ENCODE measurements at regions not wholly inside any gene's neighbourhood (a gene's known extent, or its start where the extent isn't known, plus 50 kb on each side); places are given as distances from the start of the nearest gene placed in this dataset.
"Not testable (repeated sequence)": the region's sequence is repeated elsewhere in the genome, so short reads cannot be mapped to it uniquely, and the experiment has no call there.

DNA sequence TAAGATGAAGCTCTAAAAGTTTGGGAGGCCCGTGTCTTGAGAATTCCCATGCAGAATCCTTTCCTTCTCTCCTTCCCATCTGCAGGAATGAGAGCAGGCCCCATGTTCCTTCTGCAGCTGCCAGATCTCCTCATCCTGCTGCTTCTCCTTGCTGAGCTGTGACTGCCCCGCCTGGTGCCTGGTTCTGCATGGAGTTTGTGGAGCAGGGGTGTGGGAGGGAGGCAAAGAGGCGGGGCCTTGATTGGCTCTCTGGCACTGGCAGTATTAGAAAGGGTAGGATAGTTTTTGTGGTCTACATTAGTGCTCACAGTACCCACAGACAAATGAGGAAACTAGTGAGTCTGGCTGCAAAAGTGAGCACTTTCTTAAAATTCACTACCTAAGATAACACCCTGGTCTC is 91.1 kb upstream of the CLPB start:
- DNase-seq (ENCODE audit: low spot score): no peak

DNA sequence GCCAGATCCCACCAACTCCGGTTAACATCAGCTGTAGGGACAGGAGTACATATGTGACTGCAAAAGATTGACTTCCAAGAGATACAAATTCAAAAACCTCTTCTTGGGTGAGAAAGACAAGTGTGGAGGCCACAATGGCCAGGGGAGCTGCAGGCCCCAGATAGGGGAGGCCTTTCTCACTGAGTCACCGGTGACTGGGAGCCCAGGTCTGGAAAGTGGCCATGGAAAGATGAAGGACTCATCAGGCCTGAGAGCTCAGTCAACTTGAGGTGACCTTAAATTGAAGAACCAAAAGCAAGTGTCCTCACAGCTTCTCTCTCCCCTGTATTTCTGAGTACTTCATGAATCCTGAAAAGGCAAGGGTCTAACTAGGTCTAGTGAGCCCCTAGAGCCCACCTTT is 90.4 kb upstream of the CLPB start:
- DNase-seq (ENCODE audit: low spot score): peak; percentile 19

DNA sequence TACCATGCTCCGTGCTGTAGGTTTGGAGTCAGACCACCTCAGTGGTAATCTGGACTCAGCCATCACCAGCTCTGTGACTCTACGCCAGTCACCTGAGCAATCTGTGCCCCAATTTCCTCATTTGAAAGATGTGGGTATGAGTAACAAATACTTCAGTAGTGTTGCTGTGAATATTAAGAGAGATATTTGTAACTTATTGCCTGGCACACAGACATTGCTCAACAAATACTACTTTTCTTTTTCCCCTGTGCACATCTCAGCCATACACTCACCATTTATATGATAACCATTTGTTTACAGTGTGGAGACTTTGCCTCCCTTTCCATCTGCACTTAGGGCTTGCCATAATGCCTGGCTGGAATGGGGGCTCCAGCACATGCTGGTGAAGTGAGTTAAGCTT is 89.7 kb upstream of the CLPB start:
- DNase-seq (ENCODE audit: low spot score): no peak

DNA sequence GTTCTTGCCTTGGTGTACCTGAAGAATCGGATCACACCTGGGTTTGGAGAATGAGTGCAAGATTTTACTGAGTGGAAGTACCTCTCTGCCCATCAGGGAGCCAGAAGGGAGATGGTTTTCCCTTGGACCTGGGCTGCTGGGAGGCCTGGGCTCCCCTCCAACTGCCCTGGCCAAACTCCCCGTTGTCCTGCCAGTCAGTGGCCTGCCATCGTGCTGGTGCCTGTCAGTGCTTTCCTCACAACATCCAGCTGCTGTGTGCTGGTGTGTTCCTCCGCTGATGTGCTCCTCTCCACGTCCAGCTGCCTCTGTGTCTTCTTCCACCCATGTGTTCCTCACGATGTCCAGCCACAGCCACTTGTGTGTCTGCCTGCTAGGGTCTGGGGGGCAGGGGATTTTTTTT is 87.9 kb upstream of the CLPB start:
- DNase-seq (ENCODE audit: low spot score): no peak

DNA sequence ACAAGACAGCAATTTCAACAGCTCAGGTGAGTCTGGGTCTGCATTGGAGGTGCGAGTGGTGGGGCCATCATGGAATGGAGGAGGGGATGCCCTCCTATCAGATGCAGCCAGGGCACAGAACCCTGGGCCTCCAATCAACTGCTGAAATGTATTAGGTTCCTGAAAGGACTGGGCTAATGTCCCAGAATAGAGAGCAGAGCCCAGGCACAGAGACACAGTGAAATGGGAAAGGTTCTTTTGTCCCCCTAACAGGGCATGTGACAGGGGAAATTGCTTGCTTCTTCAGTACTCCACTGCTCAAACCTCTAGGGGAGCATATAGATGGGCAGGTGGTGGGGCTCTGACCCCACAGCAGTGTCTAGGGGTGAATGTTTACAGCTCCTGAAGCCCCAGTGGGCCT is 87.3 kb upstream of the CLPB start:
- DNase-seq (ENCODE audit: low spot score): no peak

DNA sequence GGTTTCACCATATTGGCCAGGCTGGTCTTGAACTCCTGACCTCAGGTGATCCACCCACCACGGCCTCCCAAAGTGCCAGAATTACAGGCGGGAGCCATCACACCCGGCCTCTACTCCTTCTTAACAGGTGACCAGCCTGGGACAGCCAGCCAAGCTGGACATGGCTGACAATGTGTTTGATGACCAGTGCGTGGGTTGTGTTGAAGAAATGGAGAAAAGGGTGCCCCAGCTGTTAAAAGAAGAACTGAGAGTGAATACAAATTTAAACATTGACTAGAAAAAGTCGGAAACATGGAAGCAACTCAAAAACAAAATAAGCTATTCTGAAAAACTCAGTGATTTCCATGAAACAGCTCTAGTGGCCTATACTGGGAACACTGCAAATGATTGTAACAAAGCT is 86.5 kb upstream of the CLPB start:
- no peak for DNase-seq (ENCODE audit: low spot score)

DNA sequence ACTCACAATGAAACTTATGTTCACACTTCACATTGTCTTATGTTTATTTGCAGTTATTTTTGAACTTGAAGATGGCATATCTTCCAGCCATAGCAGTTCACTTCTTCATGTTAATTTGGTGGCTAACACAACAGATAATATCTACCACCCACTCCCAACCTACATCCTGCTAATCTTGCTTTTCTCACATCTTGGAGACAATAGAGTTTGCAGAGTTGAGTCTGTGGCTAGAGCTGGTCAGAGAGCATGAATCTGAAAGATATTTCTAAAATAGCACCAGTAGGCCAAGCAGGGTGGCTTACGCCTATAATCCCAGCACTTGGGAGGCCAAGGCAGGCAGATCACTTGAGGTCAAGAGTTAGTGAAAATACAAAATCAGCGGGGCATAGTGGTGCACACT is 85.6 kb upstream of the CLPB start:
- not testable (repeated sequence) for DNase-seq (ENCODE audit: low spot score)

DNA sequence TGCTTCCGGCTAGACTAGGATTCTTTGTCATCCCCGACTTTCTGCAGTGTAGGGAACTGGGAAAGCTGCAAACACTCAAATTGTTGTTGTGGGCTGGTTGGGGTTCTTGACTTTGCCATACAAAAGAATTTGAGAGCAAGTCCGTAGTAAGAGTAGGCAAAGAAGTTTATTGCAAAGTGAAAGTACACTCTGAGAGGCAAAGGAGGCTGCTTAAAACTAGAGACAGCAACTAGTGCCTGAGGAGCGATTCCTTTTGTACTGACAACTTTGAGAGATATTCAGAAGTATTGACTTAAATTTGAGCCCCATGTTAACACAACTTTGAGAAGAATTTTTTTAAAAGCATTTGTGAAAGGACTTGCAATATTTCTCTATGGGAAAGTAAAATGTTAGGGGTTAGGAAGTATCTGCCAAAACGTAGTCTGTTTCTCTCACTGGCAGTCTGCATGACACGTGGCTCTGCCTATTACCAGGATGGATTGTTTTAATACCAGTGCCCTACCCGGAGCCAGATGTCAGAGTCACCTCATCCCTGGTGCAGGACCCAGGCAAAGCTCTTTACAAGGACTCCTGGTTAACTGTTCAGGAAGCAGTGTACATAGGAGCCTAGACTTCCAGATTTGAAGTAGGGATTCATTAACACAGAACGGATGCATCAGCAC is 85.0 kb upstream of the CLPB start:
- peak; percentile 29 for DNase-seq (ENCODE audit: low spot score)

DNA sequence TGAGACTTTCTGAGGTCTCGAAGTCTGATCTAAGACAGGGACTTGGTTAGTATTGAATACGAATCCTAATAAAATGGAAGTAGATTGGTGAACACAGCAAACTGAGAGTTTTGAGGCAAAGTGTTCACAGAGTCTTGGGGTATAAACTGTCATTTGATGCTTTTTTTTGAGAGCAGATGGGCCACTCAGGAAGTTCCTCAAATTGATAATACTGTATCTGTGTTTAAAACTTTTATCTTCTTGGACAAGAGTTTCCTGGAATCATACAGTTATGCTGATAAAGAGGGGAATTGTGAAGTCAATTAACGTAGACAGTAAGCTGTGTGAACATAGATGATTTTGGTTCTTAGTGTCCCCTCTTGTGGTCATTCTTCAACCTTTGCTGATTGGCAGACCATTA is 80.0 kb upstream of the CLPB start:
- no peak for DNase-seq (ENCODE audit: low spot score)

DNA sequence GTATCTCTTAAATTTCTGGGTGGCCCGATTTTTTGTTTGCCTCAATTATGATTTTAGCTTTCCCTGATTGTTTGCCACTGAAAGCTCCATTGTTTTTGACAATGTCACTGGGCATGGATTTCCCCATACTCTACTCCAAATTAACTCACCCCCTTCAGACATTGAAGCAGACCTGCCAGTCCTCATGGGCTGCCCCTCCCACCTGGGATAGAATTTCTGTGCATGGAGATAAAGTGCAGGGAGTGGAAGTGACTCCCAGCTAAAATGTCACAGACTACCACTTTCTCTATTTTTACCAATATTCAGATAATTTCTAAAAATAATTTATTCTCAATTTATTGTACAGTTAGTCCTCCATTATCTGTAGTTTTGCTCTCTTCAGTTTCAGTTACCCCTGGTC is 79.1 kb upstream of the CLPB start:
- DNase-seq (ENCODE audit: low spot score): no peak

DNA sequence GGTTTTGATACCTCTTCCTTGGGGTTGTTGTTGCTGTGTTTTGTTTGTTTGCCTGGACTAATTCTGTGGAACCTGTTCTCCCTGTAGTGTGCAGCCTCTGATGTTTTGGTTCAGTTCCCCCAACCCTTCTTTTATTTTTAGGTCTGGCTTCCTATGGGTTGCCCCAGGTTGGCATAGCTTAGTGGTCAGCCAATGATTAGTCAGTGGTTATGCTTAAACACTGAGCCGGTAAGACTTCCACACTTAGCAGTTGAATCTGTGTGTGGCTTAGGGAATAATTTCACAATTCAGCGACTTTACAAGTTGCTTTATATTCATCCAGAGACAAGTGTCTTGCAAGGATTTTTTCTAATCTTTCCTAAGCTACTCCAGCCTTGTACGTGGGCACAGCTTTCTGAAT is 78.6 kb upstream of the CLPB start:
- DNase-seq (ENCODE audit: low spot score): no peak

DNA sequence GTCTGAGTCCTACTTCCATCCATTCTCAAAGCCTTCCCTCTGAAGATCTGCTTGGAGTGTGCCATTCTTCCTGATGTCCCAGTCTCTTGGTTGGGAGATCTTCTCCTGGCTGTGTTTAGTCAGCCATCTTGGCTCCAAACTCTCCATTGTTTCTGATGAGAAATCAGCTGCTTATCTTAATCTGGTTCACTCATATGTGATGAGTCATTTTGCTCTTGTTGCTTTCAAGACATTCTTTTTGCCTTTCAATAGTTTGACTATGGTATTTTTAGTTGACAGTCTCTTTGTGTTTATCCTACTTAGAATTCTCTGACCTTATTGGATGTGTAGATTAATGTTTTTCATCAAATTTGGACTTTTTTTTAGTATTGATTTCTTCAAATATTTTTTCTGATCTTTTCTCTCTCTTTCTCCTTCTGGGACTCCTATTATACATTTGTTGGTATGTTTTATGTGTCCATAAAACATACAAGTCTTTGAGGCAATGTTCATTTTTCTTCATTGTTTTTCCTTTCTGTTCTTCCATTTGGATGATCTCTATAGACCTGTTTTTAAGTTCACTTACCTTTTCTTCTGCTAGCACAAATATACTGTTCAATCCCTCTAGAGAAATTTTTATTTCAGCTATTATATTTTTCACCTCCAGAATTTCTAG is 77.2 kb upstream of the CLPB start:
- DNase-seq (ENCODE audit: low spot score): no peak

DNA sequence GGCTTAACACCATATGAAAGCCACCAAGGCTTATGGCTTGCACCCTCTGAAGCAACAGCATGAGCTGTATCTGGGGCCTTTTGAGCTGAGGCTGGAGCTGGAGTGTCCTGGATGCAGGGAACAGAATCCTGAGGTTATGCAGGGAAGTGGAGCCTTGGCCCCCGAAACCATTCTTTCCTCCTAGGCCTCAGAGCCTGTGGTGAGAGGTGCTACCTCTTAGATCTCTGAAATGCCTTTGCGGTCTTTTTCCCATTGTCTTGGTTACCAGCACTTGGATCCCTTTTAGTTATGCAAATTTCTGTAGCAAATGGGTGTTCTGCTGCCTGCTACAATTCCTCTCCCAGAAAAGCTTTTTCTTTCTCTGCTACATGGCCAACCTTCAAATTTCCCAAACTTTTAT is 72.7 kb upstream of the CLPB start:
- DNase-seq (ENCODE audit: low spot score): no peak

DNA sequence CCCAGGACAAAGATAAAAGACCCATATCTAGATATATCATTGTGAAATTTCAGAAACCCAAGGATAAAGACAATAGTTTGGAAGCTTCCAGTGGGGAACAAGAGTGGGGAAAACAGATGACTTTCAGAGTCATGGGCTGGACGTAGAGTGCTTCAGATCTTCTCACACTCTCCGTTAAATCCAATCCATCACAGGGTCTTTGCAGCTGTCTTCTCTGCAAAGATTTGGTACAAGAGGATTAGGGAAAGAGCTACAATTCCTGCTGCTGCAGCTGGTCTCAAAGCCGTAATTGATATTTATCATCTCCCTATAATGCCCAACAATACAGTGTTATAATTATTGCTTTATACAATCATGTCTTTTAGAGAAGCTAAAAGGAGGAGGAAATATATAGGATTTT is 63.4 kb upstream of the CLPB start:
- no peak for DNase-seq (ENCODE audit: low spot score)

DNA sequence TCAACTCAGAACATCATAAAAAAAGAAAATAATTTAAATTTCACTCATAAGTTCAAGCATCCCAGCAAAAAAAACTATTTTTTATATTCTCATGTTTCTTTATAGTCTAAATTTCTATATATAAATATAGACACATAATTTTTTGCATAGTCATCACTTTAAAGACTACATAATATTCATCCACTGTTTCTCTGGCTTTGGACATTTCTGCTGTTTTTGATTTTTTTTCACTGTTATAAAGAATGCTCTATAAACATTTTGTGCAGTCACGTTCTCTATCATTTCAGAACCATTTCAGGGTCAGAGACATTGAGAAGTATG is 59.7 kb upstream of the CLPB start:
- DNase-seq (ENCODE audit: low spot score): no peak

DNA sequence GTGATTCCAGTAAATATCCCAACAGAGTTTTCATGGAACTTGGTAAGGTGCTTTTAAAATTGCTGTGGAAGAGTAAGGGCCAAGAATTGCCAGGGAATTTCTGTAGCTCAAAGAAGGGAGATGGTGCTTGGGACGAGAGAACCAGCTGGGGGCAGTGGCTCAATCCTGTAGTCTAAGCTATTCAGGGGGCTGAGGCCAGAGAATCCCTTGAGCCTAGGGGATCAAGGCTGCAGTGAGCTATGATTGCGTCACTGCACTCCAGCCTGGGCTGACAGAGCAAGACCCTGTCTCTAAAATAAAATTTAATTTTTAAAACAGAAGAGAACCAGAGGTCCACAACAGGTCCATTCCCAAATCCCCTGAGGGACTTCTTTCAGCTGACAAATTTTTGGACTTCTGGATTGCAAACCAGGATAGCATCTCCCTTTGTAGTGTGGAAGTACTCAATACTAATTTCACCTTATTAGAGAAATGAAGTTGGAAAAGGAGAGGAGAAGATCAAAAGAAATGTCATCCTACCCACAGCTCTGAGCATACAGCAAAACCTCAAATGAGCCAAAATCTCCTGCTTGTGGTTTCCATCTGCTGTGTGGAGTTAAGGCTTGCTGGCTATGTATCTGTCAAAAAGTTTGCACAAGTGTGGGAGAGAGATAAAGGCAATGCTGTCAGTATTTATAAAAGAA is 59.2 kb upstream of the CLPB start:
- DNase-seq (ENCODE audit: low spot score): no peak

DNA sequence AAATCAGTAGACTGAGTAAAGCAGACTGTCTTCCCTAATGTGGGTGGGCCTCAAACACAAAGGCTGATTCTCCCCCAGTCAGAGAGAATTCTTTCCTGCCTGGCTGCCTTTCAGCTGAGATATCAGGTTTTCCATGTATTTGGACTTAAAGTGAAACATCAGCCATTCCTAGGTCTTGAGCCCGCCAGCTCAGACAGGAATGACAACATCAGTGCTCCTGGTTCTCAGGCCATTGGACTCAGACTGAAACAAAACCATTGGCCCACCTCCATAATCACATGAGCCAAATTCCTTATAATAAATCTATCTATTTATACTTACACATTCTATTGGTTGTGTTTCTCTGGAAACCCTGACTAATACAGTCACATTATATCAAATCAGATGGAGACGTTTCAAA is 56.7 kb upstream of the CLPB start:
- no peak for DNase-seq (ENCODE audit: low spot score)
